K562 (cell line): ENCODE measurements at regions not wholly inside any gene's neighbourhood (a gene's known extent, or its start where the extent isn't known, plus 50 kb on each side); places are given as distances from the start of the nearest gene placed in this dataset.
A peak's percentile ranks its signal among the peaks of the same experiment; 100 is the strongest.

ENCODE experiments used
- BCL6 ChIP-seq: fragments of 250-450 bp; sonication (Bioruptor Pico); IDR thresholded peaks from 2 replicates; pipeline ENCODE4 v1.4.0; 2020
- CC2D1A ChIP-seq: fragments of 450-650 bp; IDR thresholded peaks from 2 replicates; pipeline ENCODE4 v1.6.1; 2017; ENCODE audit warnings: mild to moderate bottlenecking
- DMBX1 ChIP-seq: fragments of 250-450 bp; sonication (Bioruptor Pico); IDR thresholded peaks from 2 replicates; pipeline ENCODE4 v1.8.0; 2022; ENCODE audit warnings: inconsistent platforms, mild to moderate bottlenecking, moderate library complexity, borderline replicate concordance
- GABPB2 ChIP-seq: fragments of 250-450 bp; sonication (Bioruptor Pico); conservative IDR thresholded peaks from 2 replicates; pipeline ENCODE4 v1.5.1; 2021; ENCODE audit warnings: mild to moderate bottlenecking
- KLF13 ChIP-seq: fragments of 450-650 bp; IDR thresholded peaks from 2 replicates; pipeline ENCODE4 v1.6.1; 2016; ENCODE audit warnings: missing genetic modification characterization, low read depth, mild to moderate bottlenecking, missing compliant biosample characterization, moderate library complexity, borderline replicate concordance
- MCM7 ChIP-seq, 2 experiments: fragments of 450-650 bp; IDR thresholded peaks; 2 replicates each; pipeline ENCODE4 v1.6.1; 2016 to 2018
- NCOA6 ChIP-seq: fragments of 450-650 bp; IDR thresholded peaks from 2 replicates; pipeline ENCODE4 v1.6.1; 2017; ENCODE audit warnings: mild to moderate bottlenecking
- NFATC3 ChIP-seq: fragments of 450-650 bp; IDR thresholded peaks from 2 replicates; pipeline ENCODE4 v1.6.1; 2017; ENCODE audit warnings: mild to moderate bottlenecking
- RBM14 ChIP-seq: fragments of 200-400 bp; formaldehyde crosslinking; IDR thresholded peaks from 2 replicates; pipeline ENCODE4 v1.6.1; 2018; ENCODE audit warnings: low read depth, mild to moderate bottlenecking, low read length, moderate library complexity, borderline replicate concordance; ENCODE audit not compliant: insufficient read depth
- SREBF1 ChIP-seq: fragments of 150-350 bp; IDR thresholded peaks from 2 replicates; pipeline ENCODE4 v1.6.1; 2014; ENCODE audit warnings: antibody characterized with exemption, low read depth, low read length, borderline replicate concordance
- YY1 ChIP-seq, 3 experiments: IDR thresholded peaks; 2 replicates each; pipeline ENCODE4 v1.6.1; 2011; ENCODE audit warnings: low read length in 2 of 3, mild to moderate bottlenecking in 2 of 3, moderate library complexity in 2 of 3, borderline replicate concordance in 1 of 3, control low read depth in 1 of 3, low read depth in 1 of 3; ENCODE audit not compliant: insufficient read depth in 3 of 3, insufficient replicate concordance in 2 of 3, control insufficient read depth in 1 of 3, insufficient read length in 1 of 3; ENCODE audit errors: extremely low read depth in 1 of 3
- ZNF232 ChIP-seq: sonication (generic); formaldehyde crosslinking; IDR thresholded peaks from 2 replicates; pipeline ENCODE4 v1.8.0; 2022; ENCODE audit warnings: mild to moderate bottlenecking, missing genetic modification reagents
- ZNF668 ChIP-seq: fragments of 250-450 bp; sonication (Bioruptor Pico); IDR thresholded peaks from 2 replicates; pipeline ENCODE4 v1.8.0; 2022; ENCODE audit warnings: mild to moderate bottlenecking, inconsistent platforms
- ZNF780A ChIP-seq: fragments of 250-450 bp; sonication (Bioruptor Pico); IDR thresholded peaks from 2 replicates; pipeline ENCODE4 v1.5.0; 2021; ENCODE audit warnings: mild to moderate bottlenecking
- TF ChIP-seq, protein P1 (sequence below): fragments of 450-650 bp; conservative IDR thresholded peaks from 2 replicates; pipeline ENCODE4 v1.6.1; 2016; ENCODE audit warnings: missing genetic modification characterization, low read depth, mild to moderate bottlenecking, missing compliant biosample characterization, moderate library complexity
- TF ChIP-seq, protein P2 (sequence below): IDR thresholded peaks from 2 replicates; pipeline ENCODE4 v1.6.1; 2011; ENCODE audit warnings: borderline replicate concordance, low read depth, mild to moderate bottlenecking, moderate library complexity, low read length; ENCODE audit not compliant: insufficient read depth, poor library complexity, severe bottlenecking
- TF ChIP-seq, protein P3 (sequence below): fragments of 250-450 bp; sonication (Bioruptor Pico); IDR thresholded peaks from 2 replicates; pipeline ENCODE4 v1.9.0; 2021; ENCODE audit warnings: mild to moderate bottlenecking
- TF ChIP-seq, protein P4 (sequence below): sonication (generic); formaldehyde crosslinking; IDR thresholded peaks from 2 replicates; pipeline ENCODE4 v1.8.0; 2022; ENCODE audit warnings: mild to moderate bottlenecking, missing genetic modification reagents, borderline replicate concordance
- TF ChIP-seq, protein P5 (sequence below): fragments of 150-350 bp; conservative IDR thresholded peaks from 2 replicates; pipeline ENCODE4 v1.6.1; 2014; ENCODE audit warnings: low read length
- TF ChIP-seq, protein P6 (sequence below): fragments of 250-450 bp; sonication (Bioruptor Pico); IDR thresholded peaks from 2 replicates; pipeline ENCODE4 v1.6.1; 2021; ENCODE audit warnings: mild to moderate bottlenecking

DNA sequence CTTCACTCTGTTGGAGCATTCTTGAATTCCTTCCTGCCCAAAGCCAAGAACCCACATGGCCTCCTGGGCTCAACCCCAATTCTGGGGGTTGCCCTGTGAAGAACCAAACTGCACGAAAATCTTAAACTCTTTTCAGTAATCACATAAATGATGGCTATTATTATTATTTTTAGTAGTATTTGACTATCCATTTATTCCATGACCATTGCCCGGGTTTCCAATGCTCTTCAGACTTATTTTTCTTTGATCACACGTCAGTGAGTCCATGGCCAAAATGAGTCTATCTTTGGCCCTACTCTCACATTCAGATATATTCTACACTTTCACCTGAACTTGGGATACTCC, 185.9 kb downstream of the AVL9 start (continued):
- TF ChIP-seq, protein P1, sequence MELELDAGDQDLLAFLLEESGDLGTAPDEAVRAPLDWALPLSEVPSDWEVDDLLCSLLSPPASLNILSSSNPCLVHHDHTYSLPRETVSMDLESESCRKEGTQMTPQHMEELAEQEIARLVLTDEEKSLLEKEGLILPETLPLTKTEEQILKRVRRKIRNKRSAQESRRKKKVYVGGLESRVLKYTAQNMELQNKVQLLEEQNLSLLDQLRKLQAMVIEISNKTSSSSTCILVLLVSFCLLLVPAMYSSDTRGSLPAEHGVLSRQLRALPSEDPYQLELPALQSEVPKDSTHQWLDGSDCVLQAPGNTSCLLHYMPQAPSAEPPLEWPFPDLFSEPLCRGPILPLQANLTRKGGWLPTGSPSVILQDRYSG (tag) = 0 out of 2 replicates have a peak, but pooled peaks have one; percentile 69
- TF ChIP-seq NCOA6 (no peak), MCM7 (IDR thresholded peaks at IDR 0.05) (no peak), CC2D1A (no peak), YY1 (IDR thresholded peaks at IDR 0.05; ENCODE audit: borderline replicate concordance in 1 of 3, control insufficient read depth in 1 of 3, extremely low read depth in 1 of 3, insufficient read depth in 3 of 3, insufficient read length in 1 of 3, insufficient replicate concordance in 2 of 3, low read depth in 1 of 3, low read length in 2 of 3) (no peak), GABPB2 (CRISPR knock-in tag) (no peak), KLF13 (tag) (no peak), ZNF780A (no peak), ZNF232 (CRISPR knock-in tag) (no peak), DMBX1 (CRISPR knock-in tag) (0 out of 2 replicates have a peak, but pooled peaks have one; percentile 60), SREBF1 (no peak), ZNF668 (CRISPR knock-in tag) (0 out of 2 replicates have a peak, but pooled peaks have one; percentile 18), RBM14 (no peak), BCL6 (CRISPR knock-in tag) (no peak), NFATC3 (no peak)
- TF ChIP-seq, protein P2, sequence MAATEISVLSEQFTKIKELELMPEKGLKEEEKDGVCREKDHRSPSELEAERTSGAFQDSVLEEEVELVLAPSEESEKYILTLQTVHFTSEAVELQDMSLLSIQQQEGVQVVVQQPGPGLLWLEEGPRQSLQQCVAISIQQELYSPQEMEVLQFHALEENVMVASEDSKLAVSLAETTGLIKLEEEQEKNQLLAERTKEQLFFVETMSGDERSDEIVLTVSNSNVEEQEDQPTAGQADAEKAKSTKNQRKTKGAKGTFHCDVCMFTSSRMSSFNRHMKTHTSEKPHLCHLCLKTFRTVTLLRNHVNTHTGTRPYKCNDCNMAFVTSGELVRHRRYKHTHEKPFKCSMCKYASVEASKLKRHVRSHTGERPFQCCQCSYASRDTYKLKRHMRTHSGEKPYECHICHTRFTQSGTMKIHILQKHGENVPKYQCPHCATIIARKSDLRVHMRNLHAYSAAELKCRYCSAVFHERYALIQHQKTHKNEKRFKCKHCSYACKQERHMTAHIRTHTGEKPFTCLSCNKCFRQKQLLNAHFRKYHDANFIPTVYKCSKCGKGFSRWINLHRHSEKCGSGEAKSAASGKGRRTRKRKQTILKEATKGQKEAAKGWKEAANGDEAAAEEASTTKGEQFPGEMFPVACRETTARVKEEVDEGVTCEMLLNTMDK = no peak
- TF ChIP-seq, protein P3, sequence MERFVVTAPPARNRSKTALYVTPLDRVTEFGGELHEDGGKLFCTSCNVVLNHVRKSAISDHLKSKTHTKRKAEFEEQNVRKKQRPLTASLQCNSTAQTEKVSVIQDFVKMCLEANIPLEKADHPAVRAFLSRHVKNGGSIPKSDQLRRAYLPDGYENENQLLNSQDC = no peak
- TF ChIP-seq, protein P4, sequence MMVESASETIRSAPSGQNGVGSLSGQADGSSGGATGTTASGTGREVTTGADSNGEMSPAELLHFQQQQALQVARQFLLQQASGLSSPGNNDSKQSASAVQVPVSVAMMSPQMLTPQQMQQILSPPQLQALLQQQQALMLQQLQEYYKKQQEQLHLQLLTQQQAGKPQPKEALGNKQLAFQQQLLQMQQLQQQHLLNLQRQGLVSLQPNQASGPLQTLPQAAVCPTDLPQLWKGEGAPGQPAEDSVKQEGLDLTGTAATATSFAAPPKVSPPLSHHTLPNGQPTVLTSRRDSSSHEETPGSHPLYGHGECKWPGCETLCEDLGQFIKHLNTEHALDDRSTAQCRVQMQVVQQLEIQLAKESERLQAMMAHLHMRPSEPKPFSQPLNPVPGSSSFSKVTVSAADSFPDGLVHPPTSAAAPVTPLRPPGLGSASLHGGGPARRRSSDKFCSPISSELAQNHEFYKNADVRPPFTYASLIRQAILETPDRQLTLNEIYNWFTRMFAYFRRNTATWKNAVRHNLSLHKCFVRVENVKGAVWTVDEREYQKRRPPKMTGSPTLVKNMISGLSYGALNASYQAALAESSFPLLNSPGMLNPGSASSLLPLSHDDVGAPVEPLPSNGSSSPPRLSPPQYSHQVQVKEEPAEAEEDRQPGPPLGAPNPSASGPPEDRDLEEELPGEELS = no peak
- TF ChIP-seq, protein P5, sequence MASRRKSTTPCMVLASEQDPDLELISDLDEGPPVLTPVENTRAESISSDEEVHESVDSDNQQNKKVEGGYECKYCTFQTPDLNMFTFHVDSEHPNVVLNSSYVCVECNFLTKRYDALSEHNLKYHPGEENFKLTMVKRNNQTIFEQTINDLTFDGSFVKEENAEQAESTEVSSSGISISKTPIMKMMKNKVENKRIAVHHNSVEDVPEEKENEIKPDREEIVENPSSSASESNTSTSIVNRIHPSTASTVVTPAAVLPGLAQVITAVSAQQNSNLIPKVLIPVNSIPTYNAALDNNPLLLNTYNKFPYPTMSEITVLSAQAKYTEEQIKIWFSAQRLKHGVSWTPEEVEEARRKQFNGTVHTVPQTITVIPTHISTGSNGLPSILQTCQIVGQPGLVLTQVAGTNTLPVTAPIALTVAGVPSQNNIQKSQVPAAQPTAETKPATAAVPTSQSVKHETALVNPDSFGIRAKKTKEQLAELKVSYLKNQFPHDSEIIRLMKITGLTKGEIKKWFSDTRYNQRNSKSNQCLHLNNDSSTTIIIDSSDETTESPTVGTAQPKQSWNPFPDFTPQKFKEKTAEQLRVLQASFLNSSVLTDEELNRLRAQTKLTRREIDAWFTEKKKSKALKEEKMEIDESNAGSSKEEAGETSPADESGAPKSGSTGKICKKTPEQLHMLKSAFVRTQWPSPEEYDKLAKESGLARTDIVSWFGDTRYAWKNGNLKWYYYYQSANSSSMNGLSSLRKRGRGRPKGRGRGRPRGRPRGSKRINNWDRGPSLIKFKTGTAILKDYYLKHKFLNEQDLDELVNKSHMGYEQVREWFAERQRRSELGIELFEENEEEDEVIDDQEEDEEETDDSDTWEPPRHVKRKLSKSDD = no peak
- TF ChIP-seq, protein P6, sequence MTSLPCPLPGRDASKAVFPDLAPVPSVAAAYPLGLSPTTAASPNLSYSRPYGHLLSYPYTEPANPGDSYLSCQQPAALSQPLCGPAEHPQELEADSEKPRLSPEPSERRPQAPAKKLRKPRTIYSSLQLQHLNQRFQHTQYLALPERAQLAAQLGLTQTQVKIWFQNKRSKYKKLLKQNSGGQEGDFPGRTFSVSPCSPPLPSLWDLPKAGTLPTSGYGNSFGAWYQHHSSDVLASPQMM (CRISPR knock-in tag) = no peak
